ENCODE measurements at regions not wholly inside any gene's neighbourhood (a gene's known extent, or its start where the extent isn't known, plus 50 kb on each side); places are given as distances from the start of the nearest gene placed in this dataset.

DNA sequence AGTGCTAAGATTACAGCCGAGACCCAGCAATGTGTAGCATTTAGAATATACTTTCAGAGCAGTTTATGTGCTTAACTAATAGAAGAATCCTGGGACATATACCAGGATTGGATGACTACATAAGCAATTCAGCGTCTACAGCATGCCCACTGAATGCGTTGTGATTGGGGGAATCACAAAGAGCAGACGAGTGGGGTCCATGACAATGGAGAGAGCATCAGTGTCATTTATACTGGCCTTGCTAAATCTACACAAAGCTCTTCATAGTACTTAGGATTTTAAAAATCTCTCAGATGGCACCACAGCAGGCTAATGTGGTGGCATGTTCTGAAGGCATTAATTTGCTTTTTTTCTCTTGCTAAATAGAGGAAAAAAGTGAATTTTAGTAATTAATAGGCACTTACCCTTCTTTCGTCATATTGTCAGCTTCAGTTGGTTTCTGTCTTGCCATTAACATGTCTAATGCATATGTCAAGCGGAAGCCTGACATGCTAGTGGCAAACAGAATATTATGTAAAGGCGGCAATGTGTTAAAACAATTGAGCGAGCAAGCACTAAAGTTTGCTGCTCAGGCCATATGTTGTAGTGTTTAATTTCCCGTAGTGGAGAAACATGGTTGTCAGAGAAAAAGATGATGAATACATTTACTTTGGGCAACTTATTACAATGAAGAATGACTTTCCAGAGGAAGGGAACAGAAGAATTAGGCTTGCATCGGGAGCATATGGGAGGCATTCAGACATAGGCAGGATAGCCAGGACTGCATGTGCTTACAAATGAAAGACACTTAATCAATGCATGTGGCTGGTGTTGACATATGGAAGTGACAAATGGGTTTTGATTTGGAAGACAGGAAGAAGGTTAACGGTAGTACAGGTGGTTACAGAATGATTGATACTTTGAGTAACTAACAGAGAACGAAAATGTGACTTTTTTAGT, 145.2 kb downstream of the ICOS start:
- TF ChIP-seq EP300 (IDR thresholded peaks at IDR 0.05) (no peak), POLR2A (IDR thresholded peaks at IDR 0.05) (no peak)
- TF ChIP-seq, protein P1, sequence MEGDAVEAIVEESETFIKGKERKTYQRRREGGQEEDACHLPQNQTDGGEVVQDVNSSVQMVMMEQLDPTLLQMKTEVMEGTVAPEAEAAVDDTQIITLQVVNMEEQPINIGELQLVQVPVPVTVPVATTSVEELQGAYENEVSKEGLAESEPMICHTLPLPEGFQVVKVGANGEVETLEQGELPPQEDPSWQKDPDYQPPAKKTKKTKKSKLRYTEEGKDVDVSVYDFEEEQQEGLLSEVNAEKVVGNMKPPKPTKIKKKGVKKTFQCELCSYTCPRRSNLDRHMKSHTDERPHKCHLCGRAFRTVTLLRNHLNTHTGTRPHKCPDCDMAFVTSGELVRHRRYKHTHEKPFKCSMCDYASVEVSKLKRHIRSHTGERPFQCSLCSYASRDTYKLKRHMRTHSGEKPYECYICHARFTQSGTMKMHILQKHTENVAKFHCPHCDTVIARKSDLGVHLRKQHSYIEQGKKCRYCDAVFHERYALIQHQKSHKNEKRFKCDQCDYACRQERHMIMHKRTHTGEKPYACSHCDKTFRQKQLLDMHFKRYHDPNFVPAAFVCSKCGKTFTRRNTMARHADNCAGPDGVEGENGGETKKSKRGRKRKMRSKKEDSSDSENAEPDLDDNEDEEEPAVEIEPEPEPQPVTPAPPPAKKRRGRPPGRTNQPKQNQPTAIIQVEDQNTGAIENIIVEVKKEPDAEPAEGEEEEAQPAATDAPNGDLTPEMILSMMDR (IDR thresholded peaks at IDR 0.05): no peak
- Histone ChIP-seq H3K36me3 (no peaks in the 10 kb centered on the region), H3K4me3 (no peak overlapping the region), H3K27ac (no peak overlapping the region), H3K9me3 (no peaks in the 10 kb centered on the region), H3K4me1 (no peaks in the 10 kb centered on the region), H3K27me3 (no peaks in the 10 kb centered on the region)
- DNase-seq (ENCODE audit: low spot score in 2 of 2): no peak
- 84 to 91% methylated on average over 12 of the region's 12 CpGs for WGBS, 2 donors

DNA sequence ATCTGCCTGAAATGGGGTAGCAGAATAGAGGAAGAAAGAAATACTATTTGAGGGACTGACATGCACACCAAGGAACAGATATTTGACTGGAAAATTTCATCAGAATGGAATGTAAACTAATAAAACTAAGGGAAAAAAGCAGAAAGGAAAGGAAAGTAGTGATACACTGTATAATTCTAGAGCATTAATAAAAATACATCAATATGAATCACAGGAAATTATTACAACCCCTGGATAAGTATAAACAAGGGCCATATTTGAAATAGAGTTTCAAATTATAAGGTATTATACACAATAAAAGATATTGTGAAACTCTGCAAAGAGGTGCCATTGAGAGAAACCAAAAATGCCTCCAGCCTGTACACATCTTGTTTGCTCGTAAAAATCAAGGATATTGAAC, 149.6 kb downstream of the ICOS start:
- Histone ChIP-seq H3K27ac (no peak overlapping the region), H3K36me3 (no peaks in the 10 kb centered on the region), H3K4me3 (no peak overlapping the region), H3K9me3 (peaks cover 0 to 3% (median 0%) of the 10 kb centered on the region in 4 donors), H3K27me3 (no peaks in the 10 kb centered on the region), H3K4me1 (no peaks in the 10 kb centered on the region)
- WGBS, 2 donors: 2 to 23% methylated on average over 1 of the region's 1 CpG
- no peak for DNase-seq (ENCODE audit: low spot score in 2 of 2)
- TF ChIP-seq POLR2A (IDR thresholded peaks at IDR 0.05) (no peak), EP300 (IDR thresholded peaks at IDR 0.05) (no peak)
- TF ChIP-seq, protein P1 (IDR thresholded peaks at IDR 0.05): no peak

DNA sequence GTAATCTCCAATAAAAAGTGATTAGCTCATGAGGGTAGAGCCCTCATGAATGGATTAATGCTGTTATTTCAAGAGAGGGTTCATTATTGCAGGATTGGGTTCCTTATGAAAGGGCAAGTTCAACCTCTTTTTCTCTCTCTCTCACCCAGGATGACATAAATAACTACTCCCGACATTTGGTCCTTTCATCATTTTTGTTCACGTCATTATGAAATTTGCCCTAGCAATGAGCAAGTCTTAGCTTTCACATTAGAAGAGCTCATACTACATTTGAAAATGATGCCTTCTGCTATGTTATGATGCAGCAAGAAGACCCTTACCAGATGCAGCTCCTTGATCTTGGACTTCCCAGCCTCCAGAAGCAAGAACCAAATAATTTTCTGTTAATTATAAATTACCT, 152.5 kb downstream of the ICOS start:
- Histone ChIP-seq H3K27ac (no peak overlapping the region), H3K36me3 (no peaks in the 10 kb centered on the region), H3K4me1 (no peaks in the 10 kb centered on the region), H3K27me3 (no peaks in the 10 kb centered on the region), H3K4me3 (no peak overlapping the region), H3K9me3 (peaks cover 0 to 18% (median 5%) of the 10 kb centered on the region in 4 donors)
- no peak for DNase-seq (ENCODE audit: low spot score in 2 of 2)
- TF ChIP-seq POLR2A (IDR thresholded peaks at IDR 0.05): no peak
- no peak for TF ChIP-seq EP300 (IDR thresholded peaks at IDR 0.05)
- WGBS, 2 donors: 88 to 89% methylated on average over 2 of the region's 2 CpGs

DNA sequence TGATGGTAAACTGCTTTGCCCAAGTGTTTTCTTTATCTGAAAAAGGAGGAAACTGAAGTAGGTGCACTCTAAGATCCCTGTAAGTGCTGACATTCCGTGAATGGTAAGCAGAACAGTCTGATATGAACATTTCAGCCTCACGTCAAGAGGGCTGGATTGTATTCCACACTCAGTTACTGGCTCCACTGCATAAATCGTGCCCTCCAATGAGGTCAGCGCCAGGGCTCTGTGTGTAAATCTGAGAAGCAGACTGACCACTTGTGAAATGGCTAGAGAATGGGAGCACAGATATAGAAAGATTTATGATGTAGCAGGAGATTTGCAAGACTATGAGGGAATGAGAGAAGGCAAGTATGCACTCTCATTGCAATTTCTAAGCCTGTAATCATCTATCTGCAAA, 153.0 kb downstream of the ICOS start:
- no peaks in the 10 kb centered on the region for H3K27me3 ChIP-seq
- no peak overlapping the region for H3K27ac ChIP-seq
- DNase-seq (ENCODE audit: low spot score in 2 of 2): no peak

DNA sequence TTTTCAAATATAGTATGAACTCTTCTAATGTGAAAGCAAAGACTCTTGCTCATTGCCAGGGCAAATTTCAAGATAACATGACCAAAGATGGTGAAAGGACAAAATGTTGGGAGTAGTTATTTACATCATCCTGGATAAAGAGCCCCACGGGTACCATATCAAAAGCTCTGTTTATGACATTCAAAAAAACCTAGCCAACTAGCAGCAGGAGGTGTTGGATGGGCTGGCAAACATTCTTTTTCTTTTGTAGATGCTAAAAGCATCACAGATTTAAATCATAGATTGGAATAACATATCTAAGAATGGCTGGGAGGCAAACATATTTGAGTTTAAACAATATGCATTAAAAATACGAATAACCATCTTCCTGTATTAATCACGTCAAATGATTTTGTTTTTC, 153.5 kb downstream of the ICOS start:
- WGBS, 2 donors: 53 to 58% methylated on average over 3 of the region's 3 CpGs
- H3K27ac ChIP-seq: no peak overlapping the region
- peaks cover 0 to 19% (median 5%) of the 10 kb centered on the region in 4 donors for H3K9me3 ChIP-seq
- no peaks in the 10 kb centered on the region for H3K4me1 ChIP-seq
- TF ChIP-seq, protein P1 (IDR thresholded peaks at IDR 0.05): no peak
- TF ChIP-seq POLR2A (IDR thresholded peaks at IDR 0.05) (no peak), EP300 (IDR thresholded peaks at IDR 0.05) (no peak)
- H3K36me3 ChIP-seq: no peaks in the 10 kb centered on the region
- no peaks in the 10 kb centered on the region for H3K27me3 ChIP-seq
- no peak for DNase-seq (ENCODE audit: low spot score in 2 of 2)
- H3K4me3 ChIP-seq: no peak overlapping the region

More for the DNA sequence above, 153.0 kb downstream of the ICOS start:
- H3K9me3 ChIP-seq: peaks cover 0 to 19% (median 5%) of the 10 kb centered on the region in 4 donors
- H3K36me3 ChIP-seq: no peaks in the 10 kb centered on the region
- TF ChIP-seq EP300 (IDR thresholded peaks at IDR 0.05): no peak
- TF ChIP-seq, protein P1 (IDR thresholded peaks at IDR 0.05): no peak
- TF ChIP-seq POLR2A (IDR thresholded peaks at IDR 0.05): no peak
- no peaks in the 10 kb centered on the region for H3K4me1 ChIP-seq
- no peak overlapping the region for H3K4me3 ChIP-seq
- 68 to 76% methylated on average over 4 of the region's 4 CpGs for WGBS, 2 donors
